ENCODE measurements at regions not wholly inside any gene's neighbourhood (a gene's known extent, or its start where the extent isn't known, plus 50 kb on each side); places are given as distances from the start of the nearest gene placed in this dataset.
"Not testable (repeated sequence)": the region's sequence is repeated elsewhere in the genome, so short reads cannot be mapped to it uniquely, and the experiment has no call there.

GRCh38 chrX:38940547-38940946 is 139.3 kb downstream of the MID1IP1 start:
- no peak for DNase-seq (ENCODE audit: low spot score)

- no peak for DNase-seq (ENCODE audit: low spot score)
These were observed 140.4 kb downstream of the MID1IP1 start for GRCh38 chrX:38941675-38942074.

- DNase-seq (ENCODE audit: low spot score): no peak
These were observed 141.9 kb downstream of the MID1IP1 start for GRCh38 chrX:38943120-38943519.

- no peak for DNase-seq (ENCODE audit: low spot score)
These were observed 146.8 kb downstream of the MID1IP1 start for GRCh38 chrX:38948046-38948445.

- DNase-seq (ENCODE audit: low spot score): no peak
These were observed 153.3 kb downstream of the MID1IP1 start for GRCh38 chrX:38954520-38954919.

- no peak for DNase-seq (ENCODE audit: low spot score)
These were observed 158.5 kb downstream of the MID1IP1 start for GRCh38 chrX:38959736-38960135.

GRCh38 chrX:38960137-38960536 is 158.9 kb downstream of the MID1IP1 start:
- no peak for DNase-seq (ENCODE audit: low spot score)

- DNase-seq (ENCODE audit: low spot score): no peak
These were observed 160.7 kb downstream of the MID1IP1 start for GRCh38 chrX:38961936-38962335.

- not testable (repeated sequence) for DNase-seq (ENCODE audit: low spot score)
These were observed 162.0 kb downstream of the MID1IP1 start for GRCh38 chrX:38963244-38963643.

- DNase-seq (ENCODE audit: low spot score): no peak
These were observed 164.6 kb downstream of the MID1IP1 start for GRCh38 chrX:38965888-38966287.

GRCh38 chrX:38968344-38969216 is 167.3 kb downstream of the MID1IP1 start:
- no peak for DNase-seq (ENCODE audit: low spot score)

GRCh38 chrX:38970074-38970473 is 168.8 kb downstream of the MID1IP1 start:
- DNase-seq (ENCODE audit: low spot score): no peak

- DNase-seq (ENCODE audit: low spot score): no peak
These were observed 169.6 kb downstream of the MID1IP1 start for GRCh38 chrX:38970845-38971244.

GRCh38 chrX:38973322-38973721 is 172.1 kb downstream of the MID1IP1 start:
- DNase-seq (ENCODE audit: low spot score): no peak

GRCh38 chrX:38974542-38974941 is 173.3 kb downstream of the MID1IP1 start:
- no peak for DNase-seq (ENCODE audit: low spot score)

- no peak for DNase-seq (ENCODE audit: low spot score)
These were observed 174.2 kb downstream of the MID1IP1 start for GRCh38 chrX:38975368-38975942.

- DNase-seq (ENCODE audit: low spot score): no peak
These were observed 181.1 kb downstream of the MID1IP1 start for GRCh38 chrX:38982370-38982769.

GRCh38 chrX:38982843-38983242 is 181.6 kb downstream of the MID1IP1 start:
- no peak for DNase-seq (ENCODE audit: low spot score)

GRCh38 chrX:38985375-38985774 is 184.1 kb downstream of the MID1IP1 start:
- DNase-seq (ENCODE audit: low spot score): peak; percentile 50

- DNase-seq (ENCODE audit: low spot score): no peak
These were observed 184.7 kb downstream of the MID1IP1 start for GRCh38 chrX:38985945-38986344.

GRCh38 chrX:38986586-38986985 is 185.3 kb downstream of the MID1IP1 start:
- DNase-seq (ENCODE audit: low spot score): no peak

GRCh38 chrX:38987198-38987651 is 186.0 kb downstream of the MID1IP1 start:
- peak; percentile 20 for DNase-seq (ENCODE audit: low spot score)

GRCh38 chrX:38988301-38988700 is 187.0 kb downstream of the MID1IP1 start:
- DNase-seq (ENCODE audit: low spot score): no peak

GRCh38 chrX:38989076-38989475 is 187.8 kb downstream of the MID1IP1 start:
- DNase-seq (ENCODE audit: low spot score): no peak
